ENCODE measurements at regions not wholly inside any gene's neighbourhood (a gene's known extent, or its start where the extent isn't known, plus 50 kb on each side); places are given as distances from the start of the nearest gene placed in this dataset.

- TF ChIP-seq, protein P1, sequence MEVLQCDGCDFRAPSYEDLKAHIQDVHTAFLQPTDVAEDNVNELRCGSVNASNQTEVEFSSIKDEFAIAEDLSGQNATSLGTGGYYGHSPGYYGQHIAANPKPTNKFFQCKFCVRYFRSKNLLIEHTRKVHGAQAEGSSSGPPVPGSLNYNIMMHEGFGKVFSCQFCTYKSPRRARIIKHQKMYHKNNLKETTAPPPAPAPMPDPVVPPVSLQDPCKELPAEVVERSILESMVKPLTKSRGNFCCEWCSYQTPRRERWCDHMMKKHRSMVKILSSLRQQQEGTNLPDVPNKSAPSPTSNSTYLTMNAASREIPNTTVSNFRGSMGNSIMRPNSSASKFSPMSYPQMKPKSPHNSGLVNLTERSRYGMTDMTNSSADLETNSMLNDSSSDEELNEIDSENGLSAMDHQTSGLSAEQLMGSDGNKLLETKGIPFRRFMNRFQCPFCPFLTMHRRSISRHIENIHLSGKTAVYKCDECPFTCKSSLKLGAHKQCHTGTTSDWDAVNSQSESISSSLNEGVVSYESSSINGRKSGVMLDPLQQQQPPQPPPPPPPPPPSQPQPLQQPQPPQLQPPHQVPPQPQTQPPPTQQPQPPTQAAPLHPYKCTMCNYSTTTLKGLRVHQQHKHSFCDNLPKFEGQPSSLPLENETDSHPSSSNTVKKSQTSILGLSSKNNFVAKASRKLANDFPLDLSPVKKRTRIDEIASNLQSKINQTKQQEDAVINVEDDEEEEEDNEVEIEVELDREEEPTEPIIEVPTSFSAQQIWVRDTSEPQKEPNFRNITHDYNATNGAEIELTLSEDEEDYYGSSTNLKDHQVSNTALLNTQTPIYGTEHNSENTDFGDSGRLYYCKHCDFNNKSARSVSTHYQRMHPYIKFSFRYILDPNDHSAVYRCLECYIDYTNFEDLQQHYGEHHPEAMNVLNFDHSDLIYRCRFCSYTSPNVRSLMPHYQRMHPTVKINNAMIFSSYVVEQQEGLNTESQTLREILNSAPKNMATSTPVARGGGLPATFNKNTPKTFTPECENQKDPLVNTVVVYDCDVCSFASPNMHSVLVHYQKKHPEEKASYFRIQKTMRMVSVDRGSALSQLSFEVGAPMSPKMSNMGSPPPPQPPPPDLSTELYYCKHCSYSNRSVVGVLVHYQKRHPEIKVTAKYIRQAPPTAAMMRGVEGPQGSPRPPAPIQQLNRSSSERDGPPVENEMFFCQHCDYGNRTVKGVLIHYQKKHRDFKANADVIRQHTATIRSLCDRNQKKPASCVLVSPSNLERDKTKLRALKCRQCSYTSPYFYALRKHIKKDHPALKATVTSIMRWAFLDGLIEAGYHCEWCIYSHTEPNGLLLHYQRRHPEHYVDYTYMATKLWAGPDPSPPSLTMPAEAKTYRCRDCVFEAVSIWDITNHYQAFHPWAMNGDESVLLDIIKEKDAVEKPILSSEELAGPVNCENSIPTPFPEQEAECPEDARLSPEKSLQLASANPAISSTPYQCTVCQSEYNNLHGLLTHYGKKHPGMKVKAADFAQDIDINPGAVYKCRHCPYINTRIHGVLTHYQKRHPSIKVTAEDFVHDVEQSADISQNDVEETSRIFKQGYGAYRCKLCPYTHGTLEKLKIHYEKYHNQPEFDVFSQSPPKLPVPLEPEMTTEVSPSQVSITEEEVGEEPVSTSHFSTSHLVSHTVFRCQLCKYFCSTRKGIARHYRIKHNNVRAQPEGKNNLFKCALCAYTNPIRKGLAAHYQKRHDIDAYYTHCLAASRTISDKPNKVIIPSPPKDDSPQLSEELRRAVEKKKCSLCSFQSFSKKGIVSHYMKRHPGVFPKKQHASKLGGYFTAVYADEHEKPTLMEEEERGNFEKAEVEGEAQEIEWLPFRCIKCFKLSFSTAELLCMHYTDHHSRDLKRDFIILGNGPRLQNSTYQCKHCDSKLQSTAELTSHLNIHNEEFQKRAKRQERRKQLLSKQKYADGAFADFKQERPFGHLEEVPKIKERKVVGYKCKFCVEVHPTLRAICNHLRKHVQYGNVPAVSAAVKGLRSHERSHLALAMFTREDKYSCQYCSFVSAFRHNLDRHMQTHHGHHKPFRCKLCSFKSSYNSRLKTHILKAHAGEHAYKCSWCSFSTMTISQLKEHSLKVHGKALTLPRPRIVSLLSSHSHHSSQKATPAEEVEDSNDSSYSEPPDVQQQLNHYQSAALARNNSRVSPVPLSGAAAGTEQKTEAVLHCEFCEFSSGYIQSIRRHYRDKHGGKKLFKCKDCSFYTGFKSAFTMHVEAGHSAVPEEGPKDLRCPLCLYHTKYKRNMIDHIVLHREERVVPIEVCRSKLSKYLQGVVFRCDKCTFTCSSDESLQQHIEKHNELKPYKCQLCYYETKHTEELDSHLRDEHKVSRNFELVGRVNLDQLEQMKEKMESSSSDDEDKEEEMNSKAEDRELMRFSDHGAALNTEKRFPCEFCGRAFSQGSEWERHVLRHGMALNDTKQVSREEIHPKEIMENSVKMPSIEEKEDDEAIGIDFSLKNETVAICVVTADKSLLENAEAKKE (CRISPR knock-in tag; IDR thresholded peaks at IDR 0.05), result no peak
- TF ChIP-seq EZH2 (IDR thresholded peaks at IDR 0.05; ENCODE audit: low read depth, unreplicated experiment) (no peak), ZNF114 (CRISPR knock-in tag; IDR thresholded peaks at IDR 0.05) (no peak), NANOG (IDR thresholded peaks at IDR 0.05; ENCODE audit: borderline replicate concordance) (no peak), ETS1 (IDR thresholded peaks at IDR 0.05) (no peak), EZH2phosphoT487 (IDR thresholded peaks at IDR 0.05; ENCODE audit: unreplicated experiment) (no peak)
- TF ChIP-seq, protein P2, sequence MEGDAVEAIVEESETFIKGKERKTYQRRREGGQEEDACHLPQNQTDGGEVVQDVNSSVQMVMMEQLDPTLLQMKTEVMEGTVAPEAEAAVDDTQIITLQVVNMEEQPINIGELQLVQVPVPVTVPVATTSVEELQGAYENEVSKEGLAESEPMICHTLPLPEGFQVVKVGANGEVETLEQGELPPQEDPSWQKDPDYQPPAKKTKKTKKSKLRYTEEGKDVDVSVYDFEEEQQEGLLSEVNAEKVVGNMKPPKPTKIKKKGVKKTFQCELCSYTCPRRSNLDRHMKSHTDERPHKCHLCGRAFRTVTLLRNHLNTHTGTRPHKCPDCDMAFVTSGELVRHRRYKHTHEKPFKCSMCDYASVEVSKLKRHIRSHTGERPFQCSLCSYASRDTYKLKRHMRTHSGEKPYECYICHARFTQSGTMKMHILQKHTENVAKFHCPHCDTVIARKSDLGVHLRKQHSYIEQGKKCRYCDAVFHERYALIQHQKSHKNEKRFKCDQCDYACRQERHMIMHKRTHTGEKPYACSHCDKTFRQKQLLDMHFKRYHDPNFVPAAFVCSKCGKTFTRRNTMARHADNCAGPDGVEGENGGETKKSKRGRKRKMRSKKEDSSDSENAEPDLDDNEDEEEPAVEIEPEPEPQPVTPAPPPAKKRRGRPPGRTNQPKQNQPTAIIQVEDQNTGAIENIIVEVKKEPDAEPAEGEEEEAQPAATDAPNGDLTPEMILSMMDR (conservative IDR thresholded peaks at IDR 0.05; ENCODE audit: low read depth in 2 of 2), result no peak
Measured at GRCh38 chr3:96202181-96202580, 612.2 kb upstream of the EPHA6 start (continued).
